ENCODE measurements at regions not wholly inside any gene's neighbourhood (a gene's known extent, or its start where the extent isn't known, plus 50 kb on each side); places are given as distances from the start of the nearest gene placed in this dataset.

- peak; percentile 47 for DNase-seq (ENCODE audit: low spot score)
Measured at GRCh38 chr6:30396833-30397479, 52.0 kb downstream of the RPP21 start.

GRCh38 chr6:30397697-30398096 lies 52.7 kb downstream of the RPP21 start:
- no peak for DNase-seq (ENCODE audit: low spot score)

GRCh38 chr6:30399390-30400058 lies 54.6 kb downstream of the RPP21 start:
- no peak for DNase-seq (ENCODE audit: low spot score)

GRCh38 chr6:30405934-30406333 lies 61.0 kb downstream of the RPP21 start:
- DNase-seq (ENCODE audit: low spot score), result no peak

- no peak for DNase-seq (ENCODE audit: low spot score)
Measured at GRCh38 chr6:30409184-30409583, 64.2 kb downstream of the RPP21 start.

- peak; percentile 36 for DNase-seq (ENCODE audit: low spot score)
Measured at GRCh38 chr6:30411515-30412207, 66.7 kb downstream of the RPP21 start.

GRCh38 chr6:30418448-30418847 lies 70.9 kb upstream of the HLA-E start:
- DNase-seq (ENCODE audit: low spot score), result no peak

GRCh38 chr6:30424549-30424948 lies 64.8 kb upstream of the HLA-E start:
- DNase-seq (ENCODE audit: low spot score), result no peak
